B cell (primary cell): ENCODE measurements at regions not wholly inside any gene's neighbourhood (a gene's known extent, or its start where the extent isn't known, plus 50 kb on each side); places are given as distances from the start of the nearest gene placed in this dataset.

Experiments used
- CTCF ChIP-seq: fragments of 200-600 bp; IDR thresholded peaks from one replicate; pipeline ENCODE4 v1.8.0; 2022; ENCODE audit warnings: antibody characterized with exemption, mild to moderate bottlenecking
- EZH2 ChIP-seq: IDR thresholded peaks from 2 replicates; pipeline ENCODE4 v1.6.1; 2012; ENCODE audit warnings: borderline replicate concordance, low read depth, mild to moderate bottlenecking, moderate library complexity, low read length; ENCODE audit not compliant: insufficient read depth, poor library complexity, severe bottlenecking

- TF ChIP-seq CTCF, result no peak
- no peak for TF ChIP-seq EZH2
Measured at GRCh38 chr4:133544097-133544496, 395.0 kb downstream of the PCDH10 start.
